ENCODE measurements at regions not wholly inside any gene's neighbourhood (a gene's known extent, or its start where the extent isn't known, plus 50 kb on each side); places are given as distances from the start of the nearest gene placed in this dataset.
"Not testable (repeated sequence)": the region's sequence is repeated elsewhere in the genome, so short reads cannot be mapped to it uniquely, and the experiment has no call there.

GRCh38 chr21:35189077-35189863 lies 140.2 kb upstream of the RUNX1 start:
- Histone ChIP-seq H3K9me3 (ENCODE audit: control insufficient read depth, insufficient read depth, low read depth, low read length) (no peaks in the 10 kb centered on the region), H3K27me3 (ENCODE audit: control insufficient read depth, insufficient read depth, low read length) (no peaks in the 10 kb centered on the region), H3K36me3 (ENCODE audit: control insufficient read depth, insufficient read depth, low read length) (no peaks in the 10 kb centered on the region), H3K4me1 (ENCODE audit: control insufficient read depth, insufficient read depth, low read length) (peaks cover 6% of the 10 kb centered on the region), H3K9ac (ENCODE audit: low read length) (no peak overlapping the region), H3K4me3 (ENCODE audit: low read depth, low read length) (no peak overlapping the region), H3K27ac (ENCODE audit: low read depth, low read length) (no peak overlapping the region)

- not testable (repeated sequence) for H3K36me3 ChIP-seq (ENCODE audit: control insufficient read depth, insufficient read depth, low read length); H3K9ac ChIP-seq (ENCODE audit: low read length); H3K4me1 ChIP-seq (ENCODE audit: control insufficient read depth, insufficient read depth, low read length); H3K9me3 ChIP-seq (ENCODE audit: control insufficient read depth, insufficient read depth, low read depth, low read length); H3K27me3 ChIP-seq (ENCODE audit: control insufficient read depth, insufficient read depth, low read length); H3K4me3 ChIP-seq (ENCODE audit: low read depth, low read length); H3K27ac ChIP-seq (ENCODE audit: low read depth, low read length)
Observed at GRCh38 chr21:35183389-35183788, 134.3 kb upstream of the RUNX1 start.

GRCh38 chr21:35179990-35180540 lies 131.0 kb upstream of the RUNX1 start:
- H3K9me3 ChIP-seq (ENCODE audit: control insufficient read depth, insufficient read depth, low read depth, low read length), result peaks cover 5% of the 10 kb centered on the region; the same call in 1 of the 2 replicates
- H3K4me1 ChIP-seq (ENCODE audit: control insufficient read depth, insufficient read depth, low read length), result no peaks in the 10 kb centered on the region
- H3K36me3 ChIP-seq (ENCODE audit: control insufficient read depth, insufficient read depth, low read length), result no peaks in the 10 kb centered on the region
- no peaks in the 10 kb centered on the region for H3K27me3 ChIP-seq (ENCODE audit: control insufficient read depth, insufficient read depth, low read length)
- no peak overlapping the region for H3K9ac ChIP-seq (ENCODE audit: low read length)
- no peak overlapping the region for H3K4me3 ChIP-seq (ENCODE audit: low read depth, low read length)
- H3K27ac ChIP-seq (ENCODE audit: low read depth, low read length), result no peak overlapping the region

- Histone ChIP-seq H3K27me3 (ENCODE audit: control insufficient read depth, insufficient read depth, low read length) (no peaks in the 10 kb centered on the region), H3K4me1 (ENCODE audit: control insufficient read depth, insufficient read depth, low read length) (no peaks in the 10 kb centered on the region), H3K9me3 (ENCODE audit: control insufficient read depth, insufficient read depth, low read depth, low read length) (peaks cover 6% of the 10 kb centered on the region; the same call in 1 of the 2 replicates), H3K27ac (ENCODE audit: low read depth, low read length) (no peak overlapping the region), H3K4me3 (ENCODE audit: low read depth, low read length) (no peak overlapping the region), H3K9ac (ENCODE audit: low read length) (no peak overlapping the region), H3K36me3 (ENCODE audit: control insufficient read depth, insufficient read depth, low read length) (no peaks in the 10 kb centered on the region)
Observed at GRCh38 chr21:35178827-35179226, 129.7 kb upstream of the RUNX1 start.

- no peaks in the 10 kb centered on the region for H3K27me3 ChIP-seq (ENCODE audit: control insufficient read depth, insufficient read depth, low read length)
- no peak overlapping the region for H3K4me3 ChIP-seq (ENCODE audit: low read depth, low read length)
- no peak overlapping the region for H3K9ac ChIP-seq (ENCODE audit: low read length)
- H3K36me3 ChIP-seq (ENCODE audit: control insufficient read depth, insufficient read depth, low read length), result no peaks in the 10 kb centered on the region
- peaks cover 6% of the 10 kb centered on the region; the same call in 1 of the 2 replicates for H3K9me3 ChIP-seq (ENCODE audit: control insufficient read depth, insufficient read depth, low read depth, low read length)
- H3K4me1 ChIP-seq (ENCODE audit: control insufficient read depth, insufficient read depth, low read length), result no peaks in the 10 kb centered on the region
- no peak overlapping the region for H3K27ac ChIP-seq (ENCODE audit: low read depth, low read length)
Observed at GRCh38 chr21:35178098-35178497, 129.0 kb upstream of the RUNX1 start.

GRCh38 chr21:35172231-35172630 lies 123.1 kb upstream of the RUNX1 start:
- Histone ChIP-seq H3K36me3 (ENCODE audit: control insufficient read depth, insufficient read depth, low read length) (no peaks in the 10 kb centered on the region), H3K27me3 (ENCODE audit: control insufficient read depth, insufficient read depth, low read length) (no peaks in the 10 kb centered on the region), H3K9me3 (ENCODE audit: control insufficient read depth, insufficient read depth, low read depth, low read length) (peaks cover 6% of the 10 kb centered on the region; the same call in 1 of the 2 replicates), H3K4me1 (ENCODE audit: control insufficient read depth, insufficient read depth, low read length) (peaks cover 7% of the 10 kb centered on the region), H3K4me3 (ENCODE audit: low read depth, low read length) (no peak overlapping the region), H3K27ac (ENCODE audit: low read depth, low read length) (no peak overlapping the region), H3K9ac (ENCODE audit: low read length) (no peak overlapping the region)

GRCh38 chr21:35171385-35171784 lies 122.3 kb upstream of the RUNX1 start:
- Histone ChIP-seq H3K9me3 (ENCODE audit: control insufficient read depth, insufficient read depth, low read depth, low read length) (peaks cover 6% of the 10 kb centered on the region; the same call in 1 of the 2 replicates), H3K27me3 (ENCODE audit: control insufficient read depth, insufficient read depth, low read length) (no peaks in the 10 kb centered on the region), H3K36me3 (ENCODE audit: control insufficient read depth, insufficient read depth, low read length) (no peaks in the 10 kb centered on the region), H3K27ac (ENCODE audit: low read depth, low read length) (no peak overlapping the region), H3K4me3 (ENCODE audit: low read depth, low read length) (no peak overlapping the region), H3K9ac (ENCODE audit: low read length) (no peak overlapping the region), H3K4me1 (ENCODE audit: control insufficient read depth, insufficient read depth, low read length) (peaks cover 7% of the 10 kb centered on the region)

- H3K27ac ChIP-seq (ENCODE audit: low read depth, low read length), result no peak overlapping the region
- H3K4me3 ChIP-seq (ENCODE audit: low read depth, low read length), result no peak overlapping the region
- H3K27me3 ChIP-seq (ENCODE audit: control insufficient read depth, insufficient read depth, low read length), result no peaks in the 10 kb centered on the region
- H3K9me3 ChIP-seq (ENCODE audit: control insufficient read depth, insufficient read depth, low read depth, low read length), result peaks cover 4% of the 10 kb centered on the region; the same call in 1 of the 2 replicates
- peaks cover 7% of the 10 kb centered on the region for H3K4me1 ChIP-seq (ENCODE audit: control insufficient read depth, insufficient read depth, low read length)
- no peaks in the 10 kb centered on the region for H3K36me3 ChIP-seq (ENCODE audit: control insufficient read depth, insufficient read depth, low read length)
- no peak overlapping the region for H3K9ac ChIP-seq (ENCODE audit: low read length)
Observed at GRCh38 chr21:35170818-35171217, 121.7 kb upstream of the RUNX1 start.

- H3K36me3 ChIP-seq (ENCODE audit: control insufficient read depth, insufficient read depth, low read length), result no peaks in the 10 kb centered on the region
- no peak overlapping the region for H3K9ac ChIP-seq (ENCODE audit: low read length)
- peaks cover 5% of the 10 kb centered on the region for H3K9me3 ChIP-seq (ENCODE audit: control insufficient read depth, insufficient read depth, low read depth, low read length)
- H3K4me3 ChIP-seq (ENCODE audit: low read depth, low read length), result no peak overlapping the region
- peaks cover 7% of the 10 kb centered on the region for H3K4me1 ChIP-seq (ENCODE audit: control insufficient read depth, insufficient read depth, low read length)
- no peak overlapping the region for H3K27ac ChIP-seq (ENCODE audit: low read depth, low read length)
- no peaks in the 10 kb centered on the region for H3K27me3 ChIP-seq (ENCODE audit: control insufficient read depth, insufficient read depth, low read length)
Observed at GRCh38 chr21:35170244-35170643, 121.1 kb upstream of the RUNX1 start.

GRCh38 chr21:35169574-35169973 lies 120.5 kb upstream of the RUNX1 start:
- Histone ChIP-seq H3K9me3 (ENCODE audit: control insufficient read depth, insufficient read depth, low read depth, low read length) (peaks cover 6% of the 10 kb centered on the region), H3K36me3 (ENCODE audit: control insufficient read depth, insufficient read depth, low read length) (no peaks in the 10 kb centered on the region), H3K27me3 (ENCODE audit: control insufficient read depth, insufficient read depth, low read length) (no peaks in the 10 kb centered on the region)

GRCh38 chr21:35168735-35169134 lies 119.6 kb upstream of the RUNX1 start:
- Histone ChIP-seq H3K9ac (ENCODE audit: low read length) (no peak overlapping the region), H3K9me3 (ENCODE audit: control insufficient read depth, insufficient read depth, low read depth, low read length) (peaks cover 6% of the 10 kb centered on the region), H3K4me3 (ENCODE audit: low read depth, low read length) (no peak overlapping the region), H3K4me1 (ENCODE audit: control insufficient read depth, insufficient read depth, low read length) (peaks cover 7% of the 10 kb centered on the region), H3K36me3 (ENCODE audit: control insufficient read depth, insufficient read depth, low read length) (no peaks in the 10 kb centered on the region), H3K27me3 (ENCODE audit: control insufficient read depth, insufficient read depth, low read length) (no peaks in the 10 kb centered on the region), H3K27ac (ENCODE audit: low read depth, low read length) (no peak overlapping the region)

More at GRCh38 chr21:35169574-35169973, 120.5 kb upstream of the RUNX1 start:
- no peak overlapping the region for H3K9ac ChIP-seq (ENCODE audit: low read length)
- H3K4me3 ChIP-seq (ENCODE audit: low read depth, low read length), result no peak overlapping the region
- no peak overlapping the region for H3K27ac ChIP-seq (ENCODE audit: low read depth, low read length)
- peaks cover 7% of the 10 kb centered on the region for H3K4me1 ChIP-seq (ENCODE audit: control insufficient read depth, insufficient read depth, low read length)
